Fibroblast of skin of abdomen (primary cell): ENCODE measurements at regions not wholly inside any gene's neighbourhood (a gene's known extent, or its start where the extent isn't known, plus 50 kb on each side); places are given as distances from the start of the nearest gene placed in this dataset.
"Not testable (repeated sequence)": the region's sequence is repeated elsewhere in the genome, so short reads cannot be mapped to it uniquely, and the experiment has no call there.

Experiments used
- DNase-seq: peaks from one replicate; pipeline ENCODE4 v3.0.0-alpha.2; 2013

DNA sequence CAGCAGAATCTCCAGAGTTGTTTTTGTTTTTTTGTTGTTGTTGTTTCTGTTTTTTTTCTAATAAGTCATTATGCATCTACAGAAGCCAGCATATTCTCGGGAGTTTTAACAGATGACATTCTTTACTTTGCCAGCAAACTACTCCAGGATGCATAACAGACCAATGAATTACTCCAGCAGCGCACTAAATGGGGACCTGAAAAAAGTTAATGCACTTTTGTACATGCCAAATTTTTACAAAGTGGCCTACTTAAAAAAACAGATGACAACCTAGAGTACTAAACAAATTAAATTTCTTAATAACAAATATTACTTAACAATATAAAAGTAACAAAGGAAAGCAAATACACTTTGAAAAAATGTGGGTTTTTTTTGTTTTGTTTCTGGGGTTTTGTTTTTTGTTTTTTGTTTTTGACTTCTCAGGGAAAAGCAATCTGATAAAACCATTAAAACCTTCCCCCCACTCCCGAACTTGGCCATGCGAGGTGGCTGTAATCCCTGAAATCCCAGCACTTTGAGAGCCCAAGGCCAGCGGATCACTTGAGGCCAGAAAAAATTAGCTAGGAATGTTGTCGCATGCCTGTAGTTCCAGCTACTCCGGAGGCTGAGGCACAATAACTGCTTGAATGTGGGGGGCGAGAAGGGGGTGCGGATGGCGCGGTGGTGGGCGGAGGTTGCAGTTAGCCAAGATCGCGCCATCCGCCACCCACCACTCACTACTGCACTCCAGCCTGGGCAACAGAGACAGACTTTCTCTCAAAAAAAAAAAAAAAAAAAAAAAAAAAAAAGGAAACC is 352.4 kb downstream of the CETN3 start:
- peak; percentile 54 for DNase-seq

- peak; percentile 90 for DNase-seq
Measured at GRCh38 chr5:90055831-90056328, 353.7 kb downstream of the CETN3 start.

DNA sequence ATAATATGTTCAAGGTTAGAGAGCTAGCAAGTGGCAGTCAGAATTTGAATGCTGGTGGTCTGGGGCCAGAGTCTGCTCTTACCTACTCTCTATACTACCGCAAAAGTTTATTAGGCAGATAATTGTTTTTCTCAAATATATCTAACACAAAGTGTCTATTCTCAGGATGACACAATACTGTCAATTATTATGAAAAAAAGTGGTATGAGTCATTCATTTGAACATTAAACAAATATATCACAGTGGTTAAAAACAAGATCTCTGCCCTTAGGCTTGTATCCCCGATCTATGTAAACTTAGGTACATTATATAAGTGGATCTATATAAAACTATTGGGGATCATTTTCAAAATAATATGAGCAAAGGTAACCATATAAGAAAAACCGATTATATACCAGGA is 354.9 kb downstream of the CETN3 start:
- DNase-seq: no peak

DNA sequence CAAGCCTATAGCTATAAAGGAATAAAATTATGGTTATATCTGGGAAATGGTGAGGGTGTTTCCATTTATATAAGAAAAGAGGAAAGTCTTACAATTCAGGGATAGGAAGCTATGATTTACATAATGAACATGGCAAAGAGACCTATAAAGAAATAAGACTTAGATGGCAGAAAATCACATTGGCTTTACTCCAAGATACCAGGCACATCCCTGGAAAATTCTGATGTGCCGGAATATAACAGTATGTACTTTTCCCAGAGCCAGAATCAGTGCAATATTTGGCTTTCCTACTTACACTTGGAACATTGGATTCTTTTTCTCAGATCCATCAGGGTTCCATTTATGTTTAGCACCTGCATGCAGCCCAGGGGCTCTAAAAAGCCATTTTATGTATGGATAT is 357.8 kb downstream of the CETN3 start:
- no peak for DNase-seq

GRCh38 chr5:90050103-90050502 is 359.5 kb downstream of the CETN3 start:
- no peak for DNase-seq

DNA sequence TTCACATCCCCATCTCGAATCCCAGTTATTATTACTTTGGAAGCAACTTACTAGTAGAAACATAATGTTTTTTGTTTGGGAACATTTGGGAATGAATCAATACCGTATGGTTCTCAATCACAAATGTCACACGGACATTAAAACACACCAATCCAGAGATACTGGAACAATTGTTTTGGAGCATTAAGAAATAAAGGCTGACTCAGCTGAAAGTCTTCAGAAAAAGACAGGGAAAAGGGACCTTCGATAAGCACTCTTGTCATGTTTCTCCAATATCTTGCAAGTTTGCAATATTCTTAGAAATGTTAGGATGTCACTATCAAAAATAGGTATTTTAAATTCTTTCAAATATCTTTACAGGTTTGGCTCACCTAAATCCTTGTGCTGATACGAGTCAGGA is 362.4 kb downstream of the CETN3 start:
- no peak for DNase-seq

- not testable (repeated sequence) for DNase-seq
Measured at GRCh38 chr5:90040082-90040481, 369.5 kb downstream of the CETN3 start.

DNA sequence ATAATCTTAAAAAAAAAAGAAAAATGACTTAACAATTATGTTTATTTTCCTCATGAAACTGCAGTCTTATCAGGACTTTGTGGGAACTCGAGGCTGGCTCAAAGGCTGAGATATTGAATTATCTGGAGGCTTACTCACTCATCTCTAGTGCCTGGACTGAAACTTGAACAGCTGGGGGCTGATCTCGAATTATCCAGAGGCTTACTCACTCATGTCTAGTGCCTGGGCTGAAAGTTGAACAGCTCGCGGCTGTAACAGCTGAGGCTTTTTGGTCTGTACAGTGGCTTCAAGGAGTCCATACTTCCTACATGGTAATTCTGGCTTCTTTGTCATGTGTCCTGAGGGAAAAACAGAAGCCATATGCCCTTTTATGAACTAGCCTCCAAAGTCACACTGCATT is 371.9 kb downstream of the CETN3 start:
- DNase-seq: peak; percentile 39

DNA sequence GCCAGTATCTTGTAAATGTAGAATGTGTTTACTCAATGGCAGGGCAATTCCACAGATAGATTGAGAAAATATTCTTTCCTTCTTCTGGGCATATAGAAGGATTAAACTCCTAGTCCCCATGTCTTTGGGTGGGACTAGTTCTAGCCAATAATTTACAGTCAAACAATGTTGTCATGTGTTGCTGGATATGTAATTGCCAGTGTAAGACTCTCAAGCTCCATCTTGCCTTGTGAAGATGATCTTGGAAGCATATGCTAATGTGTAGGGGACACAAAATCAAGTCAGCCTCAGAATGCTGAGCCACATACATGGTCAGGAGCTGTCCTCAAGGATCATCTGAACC is 386.9 kb downstream of the CETN3 start:
- DNase-seq: no peak

DNA sequence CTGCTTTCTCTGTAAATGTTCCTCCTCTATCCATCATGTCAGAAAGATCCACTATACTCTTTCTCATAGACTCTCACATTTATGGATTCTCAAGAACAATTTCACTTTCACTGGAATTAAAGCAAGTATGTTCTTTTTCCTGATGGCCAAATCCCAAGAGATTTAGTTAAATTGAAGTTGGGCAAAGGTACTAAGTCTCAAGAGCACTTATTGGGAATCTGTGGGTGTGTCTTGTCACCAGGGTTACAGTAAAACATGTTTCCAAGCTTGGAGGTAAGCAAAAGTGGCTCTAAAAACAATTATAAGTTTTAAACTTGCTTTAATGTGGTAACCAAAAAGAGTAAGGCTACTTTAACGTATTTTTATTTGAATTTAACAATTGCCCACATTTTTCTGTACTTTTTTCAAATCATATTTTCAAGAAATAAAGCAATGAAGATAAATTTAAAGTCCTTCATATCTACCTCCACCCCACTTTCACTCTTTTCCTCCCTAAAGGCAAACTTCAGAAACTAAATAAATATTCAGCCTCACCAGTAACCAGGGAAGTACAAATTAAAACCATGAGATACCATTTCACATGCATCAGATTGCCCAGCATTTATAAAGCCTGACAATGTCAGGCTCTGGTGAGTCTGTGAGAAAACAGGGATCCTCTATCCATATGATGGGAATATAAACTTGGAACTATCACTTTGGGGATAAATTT is 387.4 kb downstream of the CETN3 start:
- no peak for DNase-seq

- peak; percentile 87 for DNase-seq
Measured at GRCh38 chr5:90020575-90021538, 388.7 kb downstream of the CETN3 start.

DNA sequence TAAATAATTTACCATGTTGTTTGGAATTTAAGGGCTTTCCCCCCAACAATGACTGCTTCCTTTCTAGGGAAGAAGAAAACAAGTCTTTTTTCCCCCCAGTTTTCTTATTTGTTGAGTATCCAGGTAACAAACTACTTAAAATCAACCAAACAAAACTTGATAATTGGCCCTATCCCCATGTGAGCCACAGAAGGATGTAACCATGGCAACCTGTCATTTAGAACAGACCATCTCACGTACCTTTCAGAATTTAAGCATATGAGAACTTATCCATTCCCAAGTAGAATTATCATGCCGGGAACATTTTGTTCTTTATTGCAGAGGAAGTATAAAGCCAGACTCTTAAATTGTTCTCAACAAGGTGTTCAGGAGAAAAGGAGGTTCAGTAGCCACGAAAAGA is 392.3 kb downstream of the CETN3 start:
- DNase-seq: no peak

DNA sequence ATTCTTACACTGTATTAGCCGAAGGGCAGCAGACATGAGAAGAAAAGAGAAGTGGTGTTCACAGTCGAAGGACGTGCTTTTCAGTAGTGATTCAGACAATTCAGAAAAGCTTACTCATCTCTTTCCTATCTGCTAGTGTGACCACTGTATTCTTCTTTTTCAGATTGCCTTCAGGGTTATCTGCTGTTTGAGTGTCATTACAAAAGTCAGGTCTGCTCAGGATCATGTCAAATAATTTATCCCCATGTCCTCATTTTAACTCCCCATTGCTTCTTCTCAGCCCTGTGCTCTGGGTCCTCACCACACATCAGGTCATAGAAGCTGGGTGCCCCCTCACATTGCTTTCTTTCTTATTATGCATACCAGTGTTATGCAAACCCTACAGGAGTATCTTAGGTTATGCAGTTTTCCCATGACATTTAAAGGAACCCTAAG is 394.0 kb downstream of the CETN3 start:
- DNase-seq: peak; percentile 31

GRCh38 chr5:90014420-90014819 is 395.1 kb downstream of the CETN3 start:
- DNase-seq: no peak

DNA sequence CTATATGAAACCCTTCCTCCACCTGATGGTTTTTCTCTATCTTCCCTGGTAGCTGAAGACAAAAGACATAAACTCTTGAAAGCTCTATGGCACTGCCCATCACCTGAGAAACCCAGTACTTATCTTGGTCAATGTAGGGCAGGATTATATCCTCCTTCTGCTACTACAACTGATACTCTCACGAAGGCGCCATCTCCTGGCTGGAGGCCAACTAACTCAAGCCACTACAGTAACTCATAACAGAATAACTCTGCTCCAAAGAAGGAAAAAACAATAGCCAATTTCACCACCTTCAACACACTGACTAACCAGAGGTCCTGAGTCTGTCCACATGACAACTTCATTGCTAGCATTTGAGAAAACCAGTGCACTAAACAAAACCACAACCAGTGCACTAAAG is 409.2 kb downstream of the CETN3 start:
- DNase-seq: no peak

DNA sequence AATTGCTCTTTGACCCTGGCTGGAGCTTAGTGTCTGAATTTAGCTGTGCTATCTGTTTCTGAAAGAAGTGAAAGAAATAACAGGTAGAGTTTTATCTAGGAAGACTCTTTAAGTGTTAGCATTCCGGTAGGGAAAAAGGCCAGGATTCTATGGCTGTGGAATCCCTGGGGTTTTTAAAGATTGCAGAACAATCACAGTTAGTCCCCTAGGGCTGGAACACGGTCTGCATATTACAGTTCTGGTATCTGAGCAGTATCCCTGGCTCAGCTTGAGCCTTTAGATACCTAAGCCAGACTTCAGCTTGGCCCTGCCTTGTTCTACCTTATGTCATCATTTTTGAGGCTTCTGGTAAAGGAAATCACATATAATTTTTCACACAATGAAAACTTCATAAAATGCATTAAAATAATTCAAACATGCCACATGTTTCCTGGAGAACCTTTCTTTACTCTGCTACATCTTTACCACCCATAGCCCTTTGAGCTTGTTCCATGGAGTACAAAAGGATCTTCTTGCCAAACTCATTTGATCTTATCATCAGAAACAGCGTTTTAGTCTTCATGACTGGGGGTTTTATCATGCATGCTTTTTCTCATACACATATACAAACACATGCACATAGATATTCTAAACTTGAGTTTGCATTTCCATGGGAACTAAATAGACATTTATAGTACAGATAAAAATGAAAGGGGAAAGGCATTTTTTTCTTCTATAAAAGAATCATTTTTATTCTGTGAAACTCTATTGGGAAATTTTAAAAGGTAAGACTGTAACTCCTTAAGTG is 410.8 kb downstream of the CETN3 start:
- DNase-seq: no peak

GRCh38 chr5:89996890-89997289 is 412.7 kb downstream of the CETN3 start:
- DNase-seq: no peak

DNA sequence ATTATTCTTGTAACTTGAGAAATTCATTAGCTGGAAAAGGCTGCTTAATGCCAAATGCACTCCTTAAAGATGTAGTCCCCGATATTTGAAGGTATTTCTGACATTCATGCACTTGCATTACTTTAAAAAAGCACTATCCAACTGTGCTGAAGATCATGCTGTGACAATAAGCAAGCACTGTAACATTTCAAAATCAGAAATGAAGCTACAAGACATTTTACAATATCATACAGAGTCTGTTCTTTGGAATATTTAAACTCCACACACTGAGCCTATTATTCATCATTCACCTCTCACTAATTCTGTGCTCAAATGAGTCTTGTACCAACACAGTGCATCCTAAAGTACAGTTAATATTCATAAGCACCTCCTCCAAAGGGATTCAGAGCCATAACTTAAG is 413.2 kb downstream of the CETN3 start:
- DNase-seq: no peak

DNA sequence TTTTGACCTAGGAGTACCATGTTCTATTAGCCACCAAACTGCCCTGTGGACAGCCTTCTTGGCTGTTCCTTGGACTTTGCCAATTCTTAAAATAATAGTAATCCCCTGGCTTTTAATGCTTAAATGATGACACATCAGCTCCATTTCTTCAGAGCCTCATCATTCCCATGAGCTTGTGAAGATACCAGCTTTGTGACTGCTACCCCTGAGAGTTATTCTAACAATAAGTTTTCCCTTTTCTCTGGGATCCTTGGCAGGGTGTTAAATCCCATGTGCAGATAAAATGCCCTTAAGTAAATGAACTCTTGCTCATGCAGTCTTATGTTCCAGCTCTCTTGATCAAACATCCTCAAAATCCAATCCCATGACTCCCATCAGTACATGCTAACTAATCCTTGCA is 415.3 kb downstream of the CETN3 start:
- no peak for DNase-seq

GRCh38 chr5:89992201-89992600 is 417.4 kb downstream of the CETN3 start:
- DNase-seq: no peak

DNA sequence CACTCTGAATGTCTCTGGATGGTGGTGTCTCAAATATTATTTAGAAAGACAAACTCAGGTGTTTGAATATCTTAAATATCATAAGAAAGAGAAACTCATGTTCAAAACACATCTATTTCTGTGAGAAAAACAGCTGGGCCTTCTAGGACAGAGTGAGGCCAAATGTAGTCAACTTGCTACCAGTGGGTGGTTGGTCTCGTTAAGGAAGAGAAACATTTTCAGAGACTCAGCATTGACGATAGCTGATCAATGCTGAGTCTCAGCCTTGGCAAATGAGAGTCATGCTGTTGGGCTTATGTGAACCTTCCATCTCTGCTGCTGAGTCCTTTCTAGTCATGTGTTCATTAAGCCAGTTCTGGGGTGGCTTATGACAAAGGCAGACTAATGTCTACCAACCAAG is 418.0 kb downstream of the CETN3 start:
- DNase-seq: no peak

DNA sequence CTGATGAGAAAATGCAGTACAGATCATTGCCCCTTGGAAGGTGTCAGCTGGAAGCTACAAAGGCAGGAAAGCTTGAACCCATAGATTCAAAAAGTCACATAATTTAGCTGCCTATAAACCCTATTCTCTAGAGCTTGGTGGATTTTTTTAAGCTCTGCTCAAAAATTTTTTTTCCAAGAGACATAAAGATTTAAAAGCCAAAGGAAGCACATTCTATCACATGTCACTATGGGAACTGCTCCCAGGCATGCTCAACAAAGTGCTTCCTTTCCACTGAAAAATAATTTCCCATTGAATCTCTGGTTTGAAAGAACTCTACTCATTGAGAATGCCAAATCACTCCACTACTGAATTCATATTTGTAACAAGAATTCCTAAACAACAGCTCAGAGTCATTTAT is 419.8 kb downstream of the CETN3 start:
- no peak for DNase-seq
